HEK293 (cell line): ENCODE measurements at regions not wholly inside any gene's neighbourhood (a gene's known extent, or its start where the extent isn't known, plus 50 kb on each side); places are given as distances from the start of the nearest gene placed in this dataset.

Source experiments
- CTCF ChIA-PET: fragments of 350-600 bp; formaldehyde crosslinking; extraction: SDS; loops from one replicate; lab custom pipeline; 2021; ENCODE audit warnings: antibody characterized with exemption; lab: Yijun Ruan, JAX
- POLR2A ChIA-PET: fragments of 300-600 bp; formaldehyde crosslinking; extraction: SDS; loops from one replicate; lab custom pipeline; 2020; ENCODE audit warnings: antibody characterized with exemption, inconsistent platforms; lab: Yijun Ruan, JAX
- H3K27ac ChIP-seq: fragments of 200-500 bp; sonication (Bioruptor generic); 2 replicates; pipeline ENCODE4 v1.5.1; 2014; ENCODE audit warnings: low read depth, low read length, control low read depth, inconsistent platforms; ENCODE audit errors: extremely low read depth
- H3K36me3 ChIP-seq, 2 experiments: fragments of 200-500 bp in 1 of 2; sonication (Bioruptor generic) in 1 of 2; 1 replicate in 1 of 2; 2 replicates in 1 of 2; pipeline ENCODE4 v1.5.1; 2014 to 2017; ENCODE audit warnings: inconsistent platforms in 2 of 2, low read length in 2 of 2; ENCODE audit not compliant: control insufficient read depth in 2 of 2, insufficient read depth in 1 of 2
- H3K4me1 ChIP-seq: fragments of 200-500 bp; sonication (Bioruptor generic); 2 replicates; pipeline ENCODE4 v1.5.1; 2014; ENCODE audit warnings: mild to moderate bottlenecking, low read length, inconsistent platforms; ENCODE audit not compliant: control insufficient read depth, insufficient read depth
- H3K4me3 ChIP-seq: 2 replicates; pipeline ENCODE4 v1.5.1; 2011; ENCODE audit warnings: low read depth, mild to moderate bottlenecking, control low read depth, low read length, moderate library complexity
- H3K9me3 ChIP-seq: fragments of 200-500 bp; sonication (Bioruptor generic); 2 replicates; pipeline ENCODE4 v1.5.1; 2014; ENCODE audit warnings: low read depth, low read length, inconsistent platforms; ENCODE audit not compliant: control insufficient read depth, insufficient read depth
- EGR2 ChIP-seq: fragments of 450-650 bp; formaldehyde crosslinking; IDR thresholded peaks from 2 replicates; pipeline ENCODE4 v1.5.1; 2016; ENCODE audit warnings: low read depth, missing biosample characterization, missing genetic modification characterization
- KLF7 ChIP-seq: fragments of 450-650 bp; formaldehyde crosslinking; IDR thresholded peaks from 2 replicates; pipeline ENCODE4 v1.5.1; 2016; ENCODE audit warnings: missing biosample characterization, missing genetic modification characterization, borderline replicate concordance
- OSR2 ChIP-seq: fragments of 450-650 bp; formaldehyde crosslinking; IDR thresholded peaks from 2 replicates; pipeline ENCODE4 v1.5.1; 2016; ENCODE audit warnings: missing biosample characterization, missing genetic modification characterization
- PRDM1 ChIP-seq: fragments of 450-650 bp; formaldehyde crosslinking; IDR thresholded peaks from 2 replicates; pipeline ENCODE4; 2016; ENCODE audit warnings: missing biosample characterization, missing genetic modification characterization
- PRDM4 ChIP-seq: fragments of 450-650 bp; formaldehyde crosslinking; IDR thresholded peaks from 2 replicates; pipeline ENCODE4 v1.5.1; 2017; ENCODE audit warnings: missing biosample characterization, missing genetic modification characterization
- SALL2 ChIP-seq: fragments of 450-650 bp; formaldehyde crosslinking; IDR thresholded peaks from 2 replicates; pipeline ENCODE4 v1.5.0; 2017; ENCODE audit warnings: missing biosample characterization, mild to moderate bottlenecking, missing genetic modification characterization, borderline replicate concordance
- SETDB1 ChIP-seq: IDR thresholded peaks from one replicate; pipeline ENCODE4 v1.6.1; 2017; ENCODE audit warnings: mild to moderate bottlenecking, low read length, moderate library complexity, mixed read lengths; ENCODE audit not compliant: insufficient read length
- SP3 ChIP-seq: fragments of 450-650 bp; formaldehyde crosslinking; IDR thresholded peaks from 2 replicates; pipeline ENCODE4 v1.5.1; 2016; ENCODE audit warnings: missing biosample characterization, missing genetic modification characterization
- TCF7L2 ChIP-seq: IDR thresholded peaks from 2 replicates; pipeline ENCODE4 v1.6.1; 2011; ENCODE audit warnings: low read depth, mild to moderate bottlenecking, inconsistent platforms, low read length, moderate library complexity, borderline replicate concordance
- WT1 ChIP-seq: fragments of 450-650 bp; formaldehyde crosslinking; IDR thresholded peaks from 2 replicates; pipeline ENCODE4 v1.5.1; 2016; ENCODE audit warnings: missing biosample characterization, missing genetic modification characterization
- ZBTB20 ChIP-seq: fragments of 450-650 bp; formaldehyde crosslinking; IDR thresholded peaks from 2 replicates; pipeline ENCODE4 v1.5.1; 2016; ENCODE audit warnings: missing biosample characterization, missing genetic modification characterization
- ZNF133 ChIP-seq: fragments of 450-650 bp; formaldehyde crosslinking; IDR thresholded peaks from 2 replicates; pipeline ENCODE4 v1.5.1; 2016; ENCODE audit warnings: missing biosample characterization, missing genetic modification characterization
- ZNF146 ChIP-seq: fragments of 450-650 bp; formaldehyde crosslinking; IDR thresholded peaks from 2 replicates; pipeline ENCODE4 v1.5.1; 2016; ENCODE audit warnings: missing biosample characterization, missing genetic modification characterization
- ZNF157 ChIP-seq: fragments of 450-650 bp; formaldehyde crosslinking; IDR thresholded peaks from 2 replicates; pipeline ENCODE4 v1.5.1; 2016; ENCODE audit warnings: missing biosample characterization, missing genetic modification characterization
- ZNF2 ChIP-seq: fragments of 450-650 bp; formaldehyde crosslinking; IDR thresholded peaks from 2 replicates; pipeline ENCODE4 v1.5.1; 2016; ENCODE audit warnings: missing biosample characterization, missing genetic modification characterization
- ZNF23 ChIP-seq: fragments of 450-650 bp; formaldehyde crosslinking; IDR thresholded peaks from 2 replicates; pipeline ENCODE4 v1.5.1; 2016; ENCODE audit warnings: missing biosample characterization, missing genetic modification characterization, borderline replicate concordance
- ZNF26 ChIP-seq: fragments of 450-650 bp; formaldehyde crosslinking; IDR thresholded peaks from 2 replicates; pipeline ENCODE4 v1.5.1; 2016; ENCODE audit warnings: missing biosample characterization, missing genetic modification characterization
- ZNF274 ChIP-seq, 2 experiments: fragments of 200-500 bp in 1 of 2; fragments of 450-650 bp in 1 of 2; sonication (Bioruptor generic) in 1 of 2; formaldehyde crosslinking in 1 of 2; IDR thresholded peaks; 2 replicates each; pipeline versions ENCODE4 v1.5.1 to v1.6.1; 2014 to 2016; ENCODE audit warnings: borderline replicate concordance in 1 of 2, inconsistent platforms in 1 of 2, low read length in 1 of 2, missing biosample characterization in 1 of 2, missing genetic modification characterization in 1 of 2
- ZNF324 ChIP-seq: fragments of 450-650 bp; formaldehyde crosslinking; IDR thresholded peaks from 2 replicates; pipeline ENCODE4 v1.5.1; 2016; ENCODE audit warnings: missing biosample characterization, missing genetic modification characterization
- ZNF335 ChIP-seq: fragments of 450-650 bp; formaldehyde crosslinking; conservative IDR thresholded peaks from 2 replicates; pipeline ENCODE4 v1.5.1; 2016; ENCODE audit warnings: missing biosample characterization, missing genetic modification characterization
- ZNF354C ChIP-seq: fragments of 450-650 bp; formaldehyde crosslinking; IDR thresholded peaks from 2 replicates; pipeline ENCODE4 v1.5.1; 2016; ENCODE audit warnings: missing biosample characterization, missing genetic modification characterization, low read depth, borderline replicate concordance
- ZNF391 ChIP-seq: fragments of 450-650 bp; formaldehyde crosslinking; IDR thresholded peaks from 2 replicates; pipeline ENCODE4 v1.5.1; 2016; ENCODE audit warnings: low read depth, missing biosample characterization, missing genetic modification characterization, borderline replicate concordance
- ZNF521 ChIP-seq: fragments of 450-650 bp; formaldehyde crosslinking; IDR thresholded peaks from 2 replicates; pipeline ENCODE4 v1.5.1; 2017; ENCODE audit warnings: missing biosample characterization, mild to moderate bottlenecking, missing genetic modification characterization
- ZNF596 ChIP-seq: fragments of 450-650 bp; IDR thresholded peaks from 2 replicates; pipeline ENCODE4 v1.5.0; 2018; ENCODE audit warnings: missing biosample characterization, mild to moderate bottlenecking, missing genetic modification characterization, moderate library complexity
- ZNF629 ChIP-seq: fragments of 450-650 bp; formaldehyde crosslinking; IDR thresholded peaks from 2 replicates; pipeline ENCODE4 v1.5.1; 2017; ENCODE audit warnings: missing biosample characterization, missing genetic modification characterization
- ZNF639 ChIP-seq: fragments of 450-650 bp; formaldehyde crosslinking; IDR thresholded peaks from 2 replicates; pipeline ENCODE4 v1.5.1; 2016; ENCODE audit warnings: missing biosample characterization, missing genetic modification characterization
- ZNF707 ChIP-seq: fragments of 450-650 bp; formaldehyde crosslinking; IDR thresholded peaks from 2 replicates; pipeline ENCODE4 v1.5.1; 2016; ENCODE audit warnings: missing biosample characterization, missing genetic modification characterization
- ZNF776 ChIP-seq: fragments of 450-650 bp; formaldehyde crosslinking; IDR thresholded peaks from 2 replicates; pipeline ENCODE4 v1.5.0; 2017; ENCODE audit warnings: missing biosample characterization, missing genetic modification characterization, borderline replicate concordance
- ZNF791 ChIP-seq: fragments of 450-650 bp; formaldehyde crosslinking; IDR thresholded peaks from 2 replicates; pipeline ENCODE4 v1.5.1; 2016; ENCODE audit warnings: missing biosample characterization, missing genetic modification characterization

GRCh38 chr11:24421766-24422165 lies 75.1 kb upstream of the LUZP2 start:
- TF ChIP-seq SP3 (tag by site-specific recombination) (no peak), TCF7L2 (no peak), ZNF335 (tag by site-specific recombination) (no peak), SETDB1 (no peak)
- no peaks in the 10 kb centered on the region for H3K9me3 ChIP-seq
- CTCF ChIA-PET: no interaction called here
- H3K4me3 ChIP-seq: no peak overlapping the region
- no peaks in the 10 kb centered on the region for H3K36me3 ChIP-seq
- H3K4me1 ChIP-seq: no peaks in the 10 kb centered on the region
- POLR2A ChIA-PET: no interaction called here
- H3K27ac ChIP-seq: no peak overlapping the region

GRCh38 chr11:24422376-24422775 lies 74.5 kb upstream of the LUZP2 start:
- Histone ChIP-seq H3K4me3 (no peak overlapping the region), H3K27ac (no peak overlapping the region), H3K4me1 (no peaks in the 10 kb centered on the region), H3K36me3 (no peaks in the 10 kb centered on the region), H3K9me3 (no peaks in the 10 kb centered on the region)
- POLR2A ChIA-PET: no interaction called here
- CTCF ChIA-PET: no interaction called here
- TF ChIP-seq ZNF274 (IDR thresholded peaks at IDR 0.05; ENCODE audit: low read length) (no peak), ZNF274 (tag by site-specific recombination; IDR thresholded peaks at IDR 0.05; ENCODE audit: borderline replicate concordance) (no peak), ZNF157 (tag by site-specific recombination) (no peak), ZNF391 (tag by site-specific recombination) (no peak), OSR2 (tag by site-specific recombination) (no peak), KLF7 (tag by site-specific recombination) (no peak), ZBTB20 (no peak), ZNF521 (no peak), ZNF596 (tag by site-specific recombination) (no peak), ZNF791 (tag by site-specific recombination) (no peak), ZNF146 (no peak), ZNF776 (tag by site-specific recombination) (no peak)

- Histone ChIP-seq H3K4me1 (no peaks in the 10 kb centered on the region), H3K36me3 (no peaks in the 10 kb centered on the region), H3K27ac (no peak overlapping the region), H3K4me3 (no peak overlapping the region), H3K9me3 (no peaks in the 10 kb centered on the region)
- ChIA-PET POLR2A (no interaction called here), CTCF (no interaction called here)
- no peak for TF ChIP-seq ZNF707 (tag by site-specific recombination)
- no peak for TF ChIP-seq ZNF26 (tag by site-specific recombination)
- TF ChIP-seq SALL2 (tag by site-specific recombination): no peak
- TF ChIP-seq ZNF2: no peak
- TF ChIP-seq PRDM1 (tag by site-specific recombination): no peak
- no peak for TF ChIP-seq ZNF23 (tag by site-specific recombination)
- no peak for TF ChIP-seq EGR2 (tag by site-specific recombination)
- no peak for TF ChIP-seq PRDM4 (tag by site-specific recombination)
- no peak for TF ChIP-seq ZNF324 (tag by site-specific recombination)
- no peak for TF ChIP-seq ZNF629
- no peak for TF ChIP-seq ZNF639 (tag by site-specific recombination)
- TF ChIP-seq WT1 (tag by site-specific recombination): no peak
- TF ChIP-seq ZNF354C: no peak
- no peak for TF ChIP-seq ZNF133 (tag by site-specific recombination)
- TF ChIP-seq ZBTB20: no peak
Observed at GRCh38 chr11:24437123-24437522, 59.7 kb upstream of the LUZP2 start.
